IPS-NIHi7 (cell line): ENCODE measurements at regions not wholly inside any gene's neighbourhood (a gene's known extent, or its start where the extent isn't known, plus 50 kb on each side); places are given as distances from the start of the nearest gene placed in this dataset.
"Not testable (repeated sequence)": the region's sequence is repeated elsewhere in the genome, so short reads cannot be mapped to it uniquely, and the experiment has no call there.

ENCODE experiments used
- DNase-seq: peaks from one replicate; pipeline ENCODE4 v3.0.0; 2012; ENCODE audit warnings: mixed read lengths; ENCODE audit errors: extremely low spot score

GRCh38 chr4:154907345-154908045 is 126.4 kb downstream of the RBM46 start:
- DNase-seq: not testable (repeated sequence)

DNA sequence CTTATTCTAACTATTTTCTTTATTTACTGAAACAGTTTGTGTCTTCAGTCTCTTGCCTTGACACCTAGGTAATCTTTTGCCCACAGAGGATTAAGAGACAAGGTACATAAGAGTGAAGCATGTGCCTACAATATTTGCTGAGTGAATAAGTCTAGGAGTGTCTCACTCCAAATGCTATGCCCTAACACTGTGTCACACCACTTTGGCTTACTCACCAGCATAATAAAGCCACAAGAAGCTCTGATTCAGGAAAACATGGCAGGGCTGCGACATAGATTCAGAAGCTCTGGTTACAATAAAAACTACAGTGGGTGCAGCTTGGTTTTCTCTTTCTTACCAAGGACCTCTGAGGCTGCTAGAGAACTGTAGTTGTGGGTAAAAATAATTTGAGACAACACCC is 127.1 kb downstream of the RBM46 start:
- no peak for DNase-seq

DNA sequence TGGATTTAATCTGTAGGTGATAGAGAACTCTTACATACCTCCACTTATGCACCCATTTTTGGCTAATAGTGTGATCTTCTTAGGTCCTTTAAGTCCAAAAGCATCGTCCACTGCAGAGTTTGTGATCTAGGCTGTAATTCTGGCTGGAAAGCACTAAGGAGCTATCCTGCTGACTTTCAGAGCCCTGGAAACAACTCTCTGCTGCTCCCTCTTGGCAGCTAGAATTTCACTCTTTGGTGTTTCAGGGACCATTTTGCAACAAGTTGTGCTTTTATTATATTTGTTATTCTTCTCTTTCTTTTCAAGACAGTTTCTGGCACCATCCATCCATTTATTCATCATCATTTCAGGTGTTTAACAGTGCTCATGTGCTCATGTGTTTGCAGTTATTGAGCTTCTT is 130.0 kb downstream of the RBM46 start:
- peak; percentile 68 for DNase-seq

DNA sequence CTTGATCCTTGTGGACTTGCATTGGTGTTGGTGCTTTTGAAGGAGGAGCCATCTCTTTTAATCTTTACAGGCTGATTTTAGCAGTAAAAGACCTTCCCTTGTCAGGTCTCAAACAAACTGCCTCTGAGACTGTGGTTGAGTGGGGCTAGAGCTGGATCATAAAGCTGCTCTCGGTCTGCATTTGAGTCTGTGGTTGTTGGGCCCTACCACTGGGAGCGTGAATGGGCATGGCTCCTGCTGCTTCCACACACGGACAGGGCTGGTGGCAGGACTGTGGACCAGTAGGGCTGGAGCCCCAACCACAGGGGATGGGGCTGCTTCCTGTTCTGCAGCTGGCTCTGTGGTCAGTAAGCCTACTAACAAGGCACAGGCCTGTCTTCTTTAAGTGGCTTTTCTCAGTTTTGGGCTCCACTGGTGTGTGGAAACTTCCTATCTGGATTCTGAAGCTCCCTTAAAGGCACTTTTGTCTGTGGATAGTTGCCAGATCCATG is 130.6 kb downstream of the RBM46 start:
- no peak for DNase-seq

DNA sequence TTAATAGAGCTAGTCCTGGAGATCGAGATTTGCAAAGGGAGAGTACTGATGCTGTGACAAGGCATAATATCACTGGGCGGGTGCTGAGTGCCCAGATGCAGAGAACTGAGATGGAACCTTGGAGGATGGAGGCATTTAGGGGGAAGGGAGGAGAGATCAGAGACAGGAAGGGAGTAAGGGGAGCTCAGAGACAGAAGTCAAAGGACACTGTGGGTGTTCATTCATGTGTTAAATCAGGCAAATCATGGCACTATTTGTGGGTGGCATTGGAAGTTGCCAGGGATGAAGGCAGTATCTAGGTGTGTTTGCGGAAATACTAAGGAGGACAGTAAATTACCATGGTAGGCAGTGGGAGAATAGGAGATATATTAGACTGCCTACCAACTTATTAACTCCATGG is 135.0 kb downstream of the RBM46 start:
- peak; percentile 24 for DNase-seq

- DNase-seq: no peak
Measured at GRCh38 chr4:154927126-154927680, 146.1 kb downstream of the RBM46 start.

DNA sequence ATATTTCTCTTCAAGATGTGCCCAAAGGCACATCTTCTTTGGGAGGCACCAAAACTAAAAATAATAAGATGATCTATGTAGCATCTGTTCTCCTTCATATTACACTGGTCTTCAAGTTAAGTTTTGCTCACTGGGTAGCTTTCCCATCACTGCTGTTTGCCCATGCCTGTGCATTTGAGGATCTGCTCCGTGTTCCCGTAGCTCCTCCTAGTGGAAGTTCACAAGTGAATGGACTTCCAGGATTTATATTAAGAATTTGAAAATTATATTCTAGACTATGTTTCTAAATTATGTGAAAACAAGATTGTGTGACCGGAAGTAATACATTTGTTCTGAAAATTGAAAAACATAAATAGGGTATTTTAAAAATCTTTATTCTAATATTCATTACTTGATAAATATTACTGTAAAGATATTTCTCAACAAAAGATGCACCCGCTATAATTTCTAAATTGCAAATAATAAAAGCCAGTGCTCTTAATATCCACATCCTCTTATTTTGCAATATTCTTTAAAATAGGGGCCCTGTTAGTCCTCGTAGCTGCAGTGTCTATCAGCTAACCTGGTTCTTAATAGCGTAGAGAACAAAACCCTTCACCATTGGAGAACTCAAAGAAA is 147.7 kb downstream of the RBM46 start:
- peak; percentile 60 for DNase-seq

- DNase-seq: no peak
Measured at GRCh38 chr4:154936873-154937272, 155.8 kb downstream of the RBM46 start.

DNA sequence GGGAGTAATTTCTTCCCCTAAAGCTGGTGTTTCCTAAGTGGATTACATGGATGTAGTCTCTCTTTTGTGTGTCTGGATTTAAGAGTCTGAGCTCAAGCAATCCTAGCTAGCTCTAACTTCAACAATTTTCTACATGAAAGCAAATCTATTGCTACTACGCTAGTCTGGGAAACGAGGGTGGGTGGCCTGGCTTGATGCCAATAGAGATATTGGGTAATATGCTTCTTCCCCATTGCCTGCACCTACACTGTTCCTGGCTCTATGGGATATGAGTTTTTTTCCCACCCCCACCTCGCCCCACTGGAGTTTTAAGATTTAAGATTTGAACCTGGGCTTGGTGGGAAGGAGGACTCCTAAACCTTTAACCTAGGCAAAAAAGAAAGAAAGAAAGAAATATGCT is 158.8 kb downstream of the RBM46 start:
- no peak for DNase-seq

- no peak for DNase-seq
Measured at GRCh38 chr4:154942176-154942575, 161.1 kb downstream of the RBM46 start.

DNA sequence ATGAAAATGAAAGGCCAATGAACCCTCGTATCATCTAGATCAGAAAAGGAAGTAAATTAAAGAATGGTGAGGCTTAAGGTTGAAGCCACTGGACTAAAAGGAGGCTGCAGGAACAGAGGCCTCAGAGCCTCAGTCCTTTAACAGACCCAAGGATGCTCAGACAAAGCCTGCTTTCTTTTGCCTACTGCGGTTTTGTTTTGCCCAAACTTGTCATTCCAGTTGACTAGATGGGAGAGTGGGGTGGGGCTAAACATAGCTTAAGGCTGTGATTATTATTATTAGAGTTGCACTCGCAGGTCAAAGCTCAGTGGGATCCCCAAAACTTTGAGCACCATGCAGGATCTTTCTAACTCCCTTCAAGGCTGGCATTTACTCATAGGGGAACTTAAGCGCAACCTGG is 163.9 kb downstream of the RBM46 start:
- DNase-seq: no peak

DNA sequence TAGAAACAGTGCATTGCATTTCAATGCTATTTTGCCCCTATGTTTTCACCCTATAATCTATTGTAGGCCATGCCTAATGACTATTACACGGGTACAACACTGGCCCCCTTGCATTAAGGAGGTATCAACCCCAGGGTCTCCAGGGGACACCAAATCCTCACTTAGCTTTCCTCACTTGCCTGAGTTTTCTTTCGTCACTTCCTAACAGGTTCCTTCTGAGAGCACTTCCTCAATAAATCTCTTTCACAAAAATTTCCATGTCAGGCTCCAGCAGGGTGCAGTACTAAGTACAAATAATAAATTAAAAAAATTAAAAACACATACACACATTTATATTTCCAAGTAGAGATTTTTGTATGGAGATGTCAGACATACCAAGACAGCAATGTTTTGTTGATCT is 165.0 kb downstream of the RBM46 start:
- DNase-seq: no peak

- DNase-seq: no peak
Measured at GRCh38 chr4:154953691-154954090, 172.6 kb downstream of the RBM46 start.

DNA sequence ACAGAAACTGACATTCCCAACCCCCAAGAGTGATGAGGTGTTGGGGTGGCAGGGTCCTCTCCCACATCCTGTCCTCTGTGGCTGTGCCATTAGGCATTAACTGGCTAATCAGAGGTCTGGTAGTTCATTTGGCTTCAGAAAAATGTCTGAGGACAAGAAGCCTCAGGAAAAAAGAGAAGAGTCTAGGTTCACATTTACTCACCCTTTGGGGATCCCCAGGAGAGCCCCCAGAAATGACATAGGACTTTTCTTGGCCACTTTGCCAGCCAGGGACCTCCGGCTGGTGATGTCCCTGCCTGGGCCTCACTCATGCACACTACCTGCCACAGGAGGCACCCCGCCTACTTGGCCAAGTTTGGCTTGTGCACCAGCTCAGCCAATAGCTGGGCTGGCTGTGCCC is 173.0 kb downstream of the RBM46 start:
- DNase-seq: no peak

- DNase-seq: no peak
Measured at GRCh38 chr4:154958121-154958520, 177.0 kb downstream of the RBM46 start.

- no peak for DNase-seq
Measured at GRCh38 chr4:154958621-154959358, 177.7 kb downstream of the RBM46 start.

DNA sequence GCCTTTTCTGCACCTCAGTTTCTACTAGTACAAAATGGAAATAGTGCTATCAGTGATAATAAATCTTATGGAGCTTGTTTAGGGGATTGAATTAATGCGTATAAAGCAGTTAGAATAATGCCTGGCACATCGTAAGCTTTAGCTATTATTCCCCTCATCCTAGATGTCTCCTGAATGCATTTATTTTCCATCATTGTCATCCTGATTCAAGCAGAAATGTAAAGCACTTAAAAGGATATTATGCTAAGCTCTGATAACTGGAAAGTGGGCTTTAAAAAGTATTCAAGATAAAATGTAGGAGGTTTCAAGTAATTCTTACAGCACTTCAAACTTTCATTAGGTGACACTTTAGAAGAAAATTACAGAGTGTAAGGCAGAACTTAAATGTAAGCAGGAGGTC is 178.7 kb downstream of the RBM46 start:
- no peak for DNase-seq

- no peak for DNase-seq
Measured at GRCh38 chr4:154960476-154960875, 179.4 kb downstream of the RBM46 start.

DNA sequence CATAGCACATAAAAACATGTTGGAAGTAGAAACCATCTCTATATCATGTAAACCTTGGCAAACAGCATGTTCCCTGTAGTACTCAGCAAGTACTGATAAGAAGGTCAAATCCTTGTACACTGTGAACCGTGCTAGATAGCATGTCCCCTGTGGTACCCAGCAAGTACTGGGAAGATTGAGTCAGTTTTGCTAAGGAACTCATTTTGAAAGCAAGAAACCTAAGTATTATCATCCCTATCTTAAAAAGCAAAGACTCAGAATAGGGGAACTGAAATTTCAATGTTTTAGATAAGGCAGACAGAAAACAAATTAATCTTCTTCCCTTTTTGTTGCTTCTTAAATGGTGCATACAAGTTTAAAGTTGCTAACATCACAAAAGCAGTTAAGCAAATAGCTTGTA is 180.2 kb downstream of the RBM46 start:
- DNase-seq: no peak

GRCh38 chr4:154973244-154974035 is 192.4 kb downstream of the RBM46 start:
- no peak for DNase-seq

DNA sequence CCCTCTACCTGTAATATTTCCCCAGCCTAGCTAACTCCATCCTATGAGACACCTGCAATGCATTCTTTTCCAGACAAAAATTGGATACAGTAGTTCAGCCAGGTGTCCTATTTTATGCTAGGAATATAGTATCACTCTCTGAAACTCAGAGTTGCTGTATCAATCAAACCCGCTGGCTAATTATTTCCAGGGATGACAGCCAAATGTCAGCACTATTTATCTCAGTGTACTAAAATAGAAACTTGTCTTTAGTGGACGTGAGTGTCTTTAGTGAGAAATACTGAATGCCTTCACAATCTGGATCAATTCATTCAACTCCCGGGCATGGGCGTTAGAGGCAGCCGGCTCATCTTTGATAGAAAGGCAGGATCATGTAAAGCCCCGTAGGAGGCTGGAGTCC is 196.2 kb downstream of the RBM46 start:
- no peak for DNase-seq
